GM10266 (cell line): ENCODE measurements at regions not wholly inside any gene's neighbourhood (a gene's known extent, or its start where the extent isn't known, plus 50 kb on each side); places are given as distances from the start of the nearest gene placed in this dataset.

Experiments
- DNase-seq: peaks from one replicate; pipeline ENCODE4 v3.0.0; 2012; ENCODE audit errors: extremely low spot score
- CTCF ChIP-seq: IDR thresholded peaks from 2 replicates; pipeline ENCODE4 v1.5.1; 2012; ENCODE audit warnings: mild to moderate bottlenecking, low read depth; ENCODE audit not compliant: control insufficient read depth, insufficient read depth; ENCODE audit errors: missing control alignments

DNA sequence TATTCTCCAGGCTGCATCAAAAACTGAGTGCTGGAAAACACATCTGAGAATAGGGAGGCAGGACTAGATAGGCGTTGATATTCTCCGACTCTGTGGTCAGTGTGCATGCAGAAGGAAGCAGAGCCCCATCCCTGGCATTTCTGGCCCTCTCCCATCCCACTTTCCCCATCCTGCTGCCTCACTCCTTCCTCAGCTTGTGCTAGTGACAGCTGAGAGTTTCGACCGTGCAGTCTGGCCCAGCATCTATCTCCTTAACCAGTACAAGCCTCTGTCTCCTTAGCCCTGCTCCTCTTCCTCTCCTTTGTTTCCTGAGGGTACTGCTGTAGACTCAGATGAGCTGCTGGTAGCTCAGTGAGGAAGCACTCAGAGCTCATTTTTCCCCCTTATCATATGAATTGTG is 163.2 kb downstream of the SUCLA2 start:
- TF ChIP-seq CTCF: no peak
- no peak for DNase-seq

GRCh38 chr13:47837104-47837880 is 163.8 kb downstream of the SUCLA2 start:
- TF ChIP-seq CTCF: no peak
- DNase-seq: no peak

GRCh38 chr13:47835470-47836228 is 165.4 kb downstream of the SUCLA2 start:
- no peak for DNase-seq
- no peak for TF ChIP-seq CTCF

DNA sequence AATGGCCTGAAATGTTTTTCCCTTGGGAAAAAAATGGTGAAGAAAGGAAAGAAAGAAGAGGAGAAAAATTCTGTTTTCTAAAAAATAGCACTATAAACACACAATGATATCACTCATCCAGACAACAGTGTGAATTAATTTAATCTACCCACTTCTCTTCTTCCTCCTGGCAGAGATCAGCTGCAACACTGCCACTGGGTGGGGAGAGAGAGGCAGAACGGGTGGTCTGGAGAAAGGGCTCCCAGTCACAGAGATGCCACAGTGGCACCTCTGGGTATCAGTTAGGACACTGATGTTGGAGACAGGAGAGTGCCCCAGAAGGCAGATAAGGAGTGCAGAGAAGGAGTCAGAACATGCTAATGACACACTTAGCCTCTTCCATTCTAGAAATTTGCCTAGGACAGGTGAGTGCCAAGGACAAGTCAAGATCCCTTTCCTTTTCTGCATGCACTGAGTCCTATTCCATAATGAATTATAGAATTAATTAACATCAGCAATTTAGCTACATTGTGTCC is 168.6 kb downstream of the SUCLA2 start:
- no peak for TF ChIP-seq CTCF
- DNase-seq: no peak

DNA sequence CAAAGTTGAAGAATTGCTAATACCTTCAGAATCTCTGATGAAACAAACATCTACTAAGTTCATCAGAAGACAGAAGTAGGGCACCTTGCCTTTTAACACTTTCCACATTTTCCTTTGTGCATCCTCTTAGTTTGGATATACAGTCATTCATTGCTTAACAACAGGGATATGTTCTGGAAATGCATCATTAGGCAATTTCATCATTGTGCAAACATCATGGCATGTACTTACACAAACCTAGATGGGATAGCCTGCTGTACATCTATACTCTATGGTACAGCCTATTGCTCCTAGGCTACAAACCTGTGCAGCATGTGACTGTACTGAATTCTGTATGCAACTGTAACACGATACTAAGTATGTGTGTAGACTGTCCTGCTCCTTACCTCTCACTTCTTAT is 169.8 kb downstream of the SUCLA2 start:
- TF ChIP-seq CTCF: no peak
- no peak for DNase-seq

DNA sequence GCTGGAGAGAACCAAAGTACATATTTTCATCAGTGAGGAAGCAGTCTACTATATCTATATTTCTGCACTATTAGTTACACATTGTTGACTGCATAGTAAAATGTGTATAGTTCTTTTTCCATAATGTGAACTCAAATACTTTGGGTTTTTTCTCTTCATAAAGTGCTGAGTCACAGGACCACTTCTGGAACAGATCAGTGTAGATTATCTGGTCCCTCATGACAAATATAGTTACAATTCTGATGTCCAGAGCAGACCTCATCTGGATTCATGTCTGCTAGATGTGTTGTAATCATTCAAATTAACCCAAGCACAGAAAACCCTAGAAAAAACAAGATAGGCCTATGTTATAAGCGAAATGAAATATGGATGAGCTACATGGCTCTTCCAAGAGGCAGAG is 171.4 kb downstream of the SUCLA2 start:
- DNase-seq: no peak
- no peak for TF ChIP-seq CTCF

GRCh38 chr13:47826471-47826870 is 174.6 kb downstream of the SUCLA2 start:
- TF ChIP-seq CTCF: no peak
- DNase-seq: no peak
